ENCODE measurements at regions not wholly inside any gene's neighbourhood (a gene's known extent, or its start where the extent isn't known, plus 50 kb on each side); places are given as distances from the start of the nearest gene placed in this dataset.

DNA sequence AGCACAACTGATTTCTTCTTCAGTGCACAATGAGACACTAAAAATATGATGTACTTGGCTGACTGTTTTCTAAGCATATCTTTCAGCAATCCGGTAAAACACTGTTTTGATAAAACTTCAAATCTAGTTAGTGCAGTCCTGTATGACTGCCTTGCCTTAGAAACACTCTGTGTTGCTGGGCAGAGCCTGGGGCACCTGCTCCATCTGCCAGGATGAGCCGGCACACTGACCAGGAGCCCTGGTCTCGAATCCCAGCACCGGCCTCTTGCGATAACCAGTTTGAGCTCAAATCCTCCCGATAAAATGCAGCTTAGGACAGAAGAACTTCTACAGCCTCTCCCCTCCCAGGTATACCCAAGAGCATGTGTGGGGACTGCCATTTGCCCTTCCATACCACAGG is 199.5 kb downstream of the SIPA1L2 start:
- Histone ChIP-seq H4K91ac (ENCODE audit: insufficient read length, low read depth, low read length) (no peak overlapping the region), H3K14ac (ENCODE audit: insufficient read depth, low read length) (no peak overlapping the region)
- no CpG with 5 or more reads among the region's 6 CpGs for WGBS (ENCODE audit: extremely low coverage, insufficient read length, low lambda C conversion rate)

More for the DNA sequence above, 199.5 kb downstream of the SIPA1L2 start:
- no peak overlapping the region for H2AK5ac ChIP-seq (ENCODE audit: insufficient read length, low read length)
- no peaks in the 10 kb centered on the region; a peak in 1 of 4 replicates for H3K4me1 Mint-ChIP-seq
- H3K79me2 ChIP-seq (ENCODE audit: insufficient read depth, low read length): no peaks in the 10 kb centered on the region
- H3K36me3 Mint-ChIP-seq (ENCODE audit: insufficient read depth in 1 of 3, low read depth in 3 of 3): 0 out of 7 replicates have a peak, but pooled peaks cover 0 to 3% (median 0%) of the 10 kb centered on the region in 3 experiments
- H4K5ac ChIP-seq (ENCODE audit: insufficient read length, low read depth, low read length): no peak overlapping the region
- H3K27me3 Mint-ChIP-seq (ENCODE audit: low read depth): no peaks in the 10 kb centered on the region
- H3K18ac ChIP-seq (ENCODE audit: insufficient read length, low read depth, low read length): no peak overlapping the region
- no peaks in the 10 kb centered on the region for H3K23me2 ChIP-seq (ENCODE audit: insufficient read length, low read depth, low read length, poor library complexity, severe bottlenecking)
- no peak overlapping the region for H3K4me3 Mint-ChIP-seq
- H3K23ac ChIP-seq (ENCODE audit: insufficient read length, low read depth, low read length): no peak overlapping the region
- TF ChIP-seq, protein P1, sequence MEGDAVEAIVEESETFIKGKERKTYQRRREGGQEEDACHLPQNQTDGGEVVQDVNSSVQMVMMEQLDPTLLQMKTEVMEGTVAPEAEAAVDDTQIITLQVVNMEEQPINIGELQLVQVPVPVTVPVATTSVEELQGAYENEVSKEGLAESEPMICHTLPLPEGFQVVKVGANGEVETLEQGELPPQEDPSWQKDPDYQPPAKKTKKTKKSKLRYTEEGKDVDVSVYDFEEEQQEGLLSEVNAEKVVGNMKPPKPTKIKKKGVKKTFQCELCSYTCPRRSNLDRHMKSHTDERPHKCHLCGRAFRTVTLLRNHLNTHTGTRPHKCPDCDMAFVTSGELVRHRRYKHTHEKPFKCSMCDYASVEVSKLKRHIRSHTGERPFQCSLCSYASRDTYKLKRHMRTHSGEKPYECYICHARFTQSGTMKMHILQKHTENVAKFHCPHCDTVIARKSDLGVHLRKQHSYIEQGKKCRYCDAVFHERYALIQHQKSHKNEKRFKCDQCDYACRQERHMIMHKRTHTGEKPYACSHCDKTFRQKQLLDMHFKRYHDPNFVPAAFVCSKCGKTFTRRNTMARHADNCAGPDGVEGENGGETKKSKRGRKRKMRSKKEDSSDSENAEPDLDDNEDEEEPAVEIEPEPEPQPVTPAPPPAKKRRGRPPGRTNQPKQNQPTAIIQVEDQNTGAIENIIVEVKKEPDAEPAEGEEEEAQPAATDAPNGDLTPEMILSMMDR (conservative IDR thresholded peaks at IDR 0.05): no peak
- no peak overlapping the region for H3T11ph ChIP-seq (ENCODE audit: low read length)
- H4K8ac ChIP-seq (replicated peaks; ENCODE audit: insufficient read length, low read depth, low read length): no peak overlapping the region
- DNase-seq: no peak
- no peak overlapping the region for H3K4me2 ChIP-seq (ENCODE audit: insufficient read depth, insufficient read length, low read length)
- H3K27me3 ChIP-seq (ENCODE audit: insufficient read depth, low read length): no peaks in the 10 kb centered on the region
- no peak overlapping the region for H3K56ac ChIP-seq (ENCODE audit: insufficient read length, low read depth, low read length)
- no peak overlapping the region for H2BK5ac ChIP-seq (ENCODE audit: insufficient read length, low read length)
- H3K9me3 Mint-ChIP-seq: no peaks in the 10 kb centered on the region
- H3K9me3 ChIP-seq (ENCODE audit: control insufficient read depth, low read depth, low read length): no peaks in the 10 kb centered on the region
- H2BK20ac ChIP-seq (ENCODE audit: low read depth, low read length, poor library complexity, severe bottlenecking): no peak overlapping the region
- H2BK120ac ChIP-seq (ENCODE audit: low read depth, low read length, poor library complexity, severe bottlenecking): no peak overlapping the region
- peak overlapping the region in 1 of 3 experiments; percentile 52; a peak in 1 of 7 replicates for H3K27ac Mint-ChIP-seq
- no peak overlapping the region for H2BK12ac ChIP-seq (ENCODE audit: insufficient read length, low read depth, low read length)
- H2BK15ac ChIP-seq (ENCODE audit: low read depth, low read length): no peak overlapping the region
- H3K4ac ChIP-seq (ENCODE audit: low read depth, low read length): no peak overlapping the region
- H3K27ac ChIP-seq (ENCODE audit: insufficient read length, low read depth, low read length): no peak overlapping the region
- H3K79me1 ChIP-seq (ENCODE audit: insufficient read depth, low read depth, low read length, poor library complexity, severe bottlenecking): no peaks in the 10 kb centered on the region
- H4K20me1 ChIP-seq (ENCODE audit: control insufficient read depth, insufficient read depth, insufficient read length): no peaks in the 10 kb centered on the region
- H3K4me1 ChIP-seq (ENCODE audit: insufficient read depth, low read length): no peaks in the 10 kb centered on the region
- no peak overlapping the region for H3K9ac ChIP-seq (ENCODE audit: extremely low read depth, insufficient read length, low read length)
- no peak overlapping the region for H2AFZ ChIP-seq (ENCODE audit: low read length)
